ENCODE measurements at regions not wholly inside any gene's neighbourhood (a gene's known extent, or its start where the extent isn't known, plus 50 kb on each side); places are given as distances from the start of the nearest gene placed in this dataset.
A peak's percentile ranks its signal among the peaks of the same experiment; 100 is the strongest.

DNA sequence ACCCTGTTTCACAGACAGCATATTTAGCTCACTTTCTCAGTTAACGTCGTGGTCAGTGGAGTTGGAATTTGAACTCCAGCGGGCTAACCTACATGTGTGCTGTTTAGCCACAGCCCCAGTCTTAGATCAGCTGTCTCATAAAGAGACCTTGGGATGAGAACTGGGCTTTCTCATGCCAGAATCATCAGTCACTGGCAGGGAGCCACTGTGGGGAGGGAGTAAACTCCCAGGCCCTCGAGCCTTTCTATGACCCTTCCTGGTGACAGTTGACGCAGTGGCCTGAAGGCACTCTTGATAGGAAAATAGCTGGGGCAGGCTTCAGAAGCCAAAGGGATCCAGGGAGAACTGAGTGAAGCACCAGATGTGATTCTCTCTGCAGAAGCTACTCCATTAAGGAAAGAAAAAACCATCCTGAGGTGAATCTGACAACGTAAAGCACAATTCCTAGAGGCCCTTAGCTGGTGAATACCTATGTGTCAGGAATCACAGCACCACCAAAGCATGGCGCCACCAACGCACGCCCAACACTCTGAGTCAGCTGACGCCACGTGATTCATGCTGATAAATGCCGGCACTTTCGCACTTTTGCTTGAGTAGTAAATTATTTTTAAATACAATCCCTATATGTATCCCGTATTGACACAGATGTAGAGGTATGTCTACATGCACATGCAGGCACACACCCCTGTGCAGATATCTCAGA lies 279.6 kb upstream of the TMEM132C start:
- intact Hi-C loops (cut with micrococcal nuclease; ENCODE audit: unreplicated experiment) (no loop called here), in situ Hi-C loops (cut with MboI) (no loop called here)
- Histone ChIP-seq H3K4me2 (ENCODE audit: control insufficient read depth, insufficient read depth) (no peak overlapping the region), H2AFZ (ENCODE audit: control insufficient read depth, low read depth, low read length) (no peak overlapping the region), H3K27ac (ENCODE audit: control insufficient read depth, insufficient read depth) (no peak overlapping the region), H3K79me2 (ENCODE audit: control insufficient read depth, insufficient read depth, low read length) (no peaks in the 10 kb centered on the region), H3K27me3 (replicated peaks in 1 of 2; ENCODE audit: control insufficient read depth in 2 of 2, insufficient read depth in 2 of 2, low read length in 1 of 2) (no peaks in the 10 kb centered on the region), H3K9me3 (replicated peaks; ENCODE audit: control insufficient read depth, insufficient read depth, low read length) (no peaks in the 10 kb centered on the region; the same call in 2 of the 3 replicates), H3K9ac (ENCODE audit: control insufficient read depth, insufficient read depth, low read length) (no peak overlapping the region), H3K36me3 (ENCODE audit: control insufficient read depth in 2 of 2, insufficient read depth in 2 of 2, low read length in 1 of 2) (no peaks in the 10 kb centered on the region), H3K4me3 (no peak overlapping the region), H4K20me1 (ENCODE audit: control insufficient read depth, insufficient read depth) (no peaks in the 10 kb centered on the region), H3K4me1 (ENCODE audit: control insufficient read depth, insufficient read depth, low read length) (no peaks in the 10 kb centered on the region)
- FAIRE-seq (no peak), DNase-seq (ENCODE audit: low read depth, low spot score) (no peak), ATAC-seq (no peak)
- SMC1A ChIA-PET (ENCODE audit: uncharacterized antibody, unreplicated experiment) = no interaction called here
- BruUV-seq (replicated peaks) = no TSS peak
- POLR2A ChIA-PET = no interaction called here
- CTCF ChIA-PET = no interaction called here
- TF ChIP-seq RFX5 (IDR thresholded peaks at IDR 0.05; ENCODE audit: low read depth, low read length) = peak; percentile 51; the same call in 1 of the 2 replicates
- no peak for TF ChIP-seq BCL11A (IDR thresholded peaks at IDR 0.05; ENCODE audit: low read depth, low read length)
- RAD21 ChIA-PET (ENCODE audit: unreplicated experiment) = no interaction called here
- 33% methylated on average over 14 of the region's 14 CpGs for WGBS (ENCODE audit: insufficient coverage, insufficient replicate concordance, low lambda C conversion rate, missing lambda C conversion rate)

DNA sequence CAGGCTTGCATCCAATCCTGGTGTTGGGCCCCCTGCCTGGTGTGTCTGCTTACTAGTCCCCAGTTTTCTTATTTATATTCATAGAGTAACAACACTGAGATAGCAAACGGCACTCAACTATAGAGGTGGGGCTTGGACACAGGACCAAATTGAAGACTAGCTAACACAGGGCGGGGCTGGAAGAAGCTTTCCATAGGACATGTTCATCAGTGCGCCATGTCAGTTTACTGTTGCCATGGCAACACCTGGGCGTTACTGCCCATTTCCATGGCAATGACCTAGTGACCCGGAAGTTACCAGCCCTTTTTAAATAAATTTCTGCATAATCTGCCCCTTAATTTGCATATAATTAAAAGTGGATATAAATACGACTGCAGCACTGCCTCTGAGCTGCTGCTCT lies 275.5 kb upstream of the TMEM132C start:
- Histone ChIP-seq H3K9ac (ENCODE audit: control insufficient read depth, insufficient read depth, low read length) (no peak overlapping the region), H3K4me2 (ENCODE audit: control insufficient read depth, insufficient read depth) (no peak overlapping the region), H3K9me3 (replicated peaks; ENCODE audit: control insufficient read depth, insufficient read depth, low read length) (no peaks in the 10 kb centered on the region; the same call in 2 of the 3 replicates), H3K4me3 (no peak overlapping the region), H3K4me1 (ENCODE audit: control insufficient read depth, insufficient read depth, low read length) (no peaks in the 10 kb centered on the region), H2AFZ (ENCODE audit: control insufficient read depth, low read depth, low read length) (no peak overlapping the region), H3K79me2 (ENCODE audit: control insufficient read depth, insufficient read depth, low read length) (no peaks in the 10 kb centered on the region), H3K27ac (ENCODE audit: control insufficient read depth, insufficient read depth) (no peak overlapping the region), H4K20me1 (ENCODE audit: control insufficient read depth, insufficient read depth) (no peaks in the 10 kb centered on the region), H3K27me3 (replicated peaks in 1 of 2; ENCODE audit: control insufficient read depth in 2 of 2, insufficient read depth in 2 of 2, low read length in 1 of 2) (no peaks in the 10 kb centered on the region), H3K36me3 (ENCODE audit: control insufficient read depth in 2 of 2, insufficient read depth in 2 of 2, low read length in 1 of 2) (no peaks in the 10 kb centered on the region)
- in situ Hi-C loops (cut with MboI) (no loop called here), intact Hi-C loops (cut with micrococcal nuclease; ENCODE audit: unreplicated experiment) (no loop called here)
- BruUV-seq (replicated peaks) = no TSS peak
- ATAC-seq (no peak), DNase-seq (ENCODE audit: low read depth, low spot score) (no peak), FAIRE-seq (no peak)
- CTCF ChIA-PET = no interaction called here
- WGBS (ENCODE audit: insufficient coverage, insufficient replicate concordance, low lambda C conversion rate, missing lambda C conversion rate) = 32% methylated on average over 6 of the region's 6 CpGs
- SMC1A ChIA-PET (ENCODE audit: uncharacterized antibody, unreplicated experiment) = interaction anchor here (1.0 kb wide), 1 partner anchor 14 kb away, joined by 3 read pairs; no protein-coding TSS in a partner anchor
- RAD21 ChIA-PET (ENCODE audit: unreplicated experiment) = no interaction called here
- POLR2A ChIA-PET = no interaction called here
- TF ChIP-seq, protein P1, sequence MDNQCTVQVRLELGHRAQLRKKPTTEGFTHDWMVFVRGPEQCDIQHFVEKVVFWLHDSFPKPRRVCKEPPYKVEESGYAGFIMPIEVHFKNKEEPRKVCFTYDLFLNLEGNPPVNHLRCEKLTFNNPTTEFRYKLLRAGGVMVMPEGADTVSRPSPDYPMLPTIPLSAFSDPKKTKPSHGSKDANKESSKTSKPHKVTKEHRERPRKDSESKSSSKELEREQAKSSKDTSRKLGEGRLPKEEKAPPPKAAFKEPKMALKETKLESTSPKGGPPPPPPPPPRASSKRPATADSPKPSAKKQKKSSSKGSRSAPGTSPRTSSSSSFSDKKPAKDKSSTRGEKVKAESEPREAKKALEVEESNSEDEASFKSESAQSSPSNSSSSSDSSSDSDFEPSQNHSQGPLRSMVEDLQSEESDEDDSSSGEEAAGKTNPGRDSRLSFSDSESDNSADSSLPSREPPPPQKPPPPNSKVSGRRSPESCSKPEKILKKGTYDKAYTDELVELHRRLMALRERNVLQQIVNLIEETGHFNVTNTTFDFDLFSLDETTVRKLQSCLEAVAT (IDR thresholded peaks at IDR 0.05) = no peak
- TF ChIP-seq TBL1XR1 (IDR thresholded peaks at IDR 0.05; ENCODE audit: low read depth, low read length) (no peak), KDM1A (IDR thresholded peaks at IDR 0.05; ENCODE audit: borderline replicate concordance) (no peak), POLR2AphosphoS2 (IDR thresholded peaks at IDR 0.05; ENCODE audit: low read depth, low read length) (no peak), STAT3 (IDR thresholded peaks at IDR 0.05; ENCODE audit: low read depth, low read length) (no peak), SMARCA5 (IDR thresholded peaks at IDR 0.05) (no peak), NRF1 (conservative IDR thresholded peaks at IDR 0.05; ENCODE audit: low read depth, low read length) (no peak), CREB1 (IDR thresholded peaks at IDR 0.05; ENCODE audit: low read depth) (no peak), PML (IDR thresholded peaks at IDR 0.05; ENCODE audit: low read length) (no peak), CHD4 (IDR thresholded peaks at IDR 0.05) (no peak)
- TF ChIP-seq, protein P2, sequence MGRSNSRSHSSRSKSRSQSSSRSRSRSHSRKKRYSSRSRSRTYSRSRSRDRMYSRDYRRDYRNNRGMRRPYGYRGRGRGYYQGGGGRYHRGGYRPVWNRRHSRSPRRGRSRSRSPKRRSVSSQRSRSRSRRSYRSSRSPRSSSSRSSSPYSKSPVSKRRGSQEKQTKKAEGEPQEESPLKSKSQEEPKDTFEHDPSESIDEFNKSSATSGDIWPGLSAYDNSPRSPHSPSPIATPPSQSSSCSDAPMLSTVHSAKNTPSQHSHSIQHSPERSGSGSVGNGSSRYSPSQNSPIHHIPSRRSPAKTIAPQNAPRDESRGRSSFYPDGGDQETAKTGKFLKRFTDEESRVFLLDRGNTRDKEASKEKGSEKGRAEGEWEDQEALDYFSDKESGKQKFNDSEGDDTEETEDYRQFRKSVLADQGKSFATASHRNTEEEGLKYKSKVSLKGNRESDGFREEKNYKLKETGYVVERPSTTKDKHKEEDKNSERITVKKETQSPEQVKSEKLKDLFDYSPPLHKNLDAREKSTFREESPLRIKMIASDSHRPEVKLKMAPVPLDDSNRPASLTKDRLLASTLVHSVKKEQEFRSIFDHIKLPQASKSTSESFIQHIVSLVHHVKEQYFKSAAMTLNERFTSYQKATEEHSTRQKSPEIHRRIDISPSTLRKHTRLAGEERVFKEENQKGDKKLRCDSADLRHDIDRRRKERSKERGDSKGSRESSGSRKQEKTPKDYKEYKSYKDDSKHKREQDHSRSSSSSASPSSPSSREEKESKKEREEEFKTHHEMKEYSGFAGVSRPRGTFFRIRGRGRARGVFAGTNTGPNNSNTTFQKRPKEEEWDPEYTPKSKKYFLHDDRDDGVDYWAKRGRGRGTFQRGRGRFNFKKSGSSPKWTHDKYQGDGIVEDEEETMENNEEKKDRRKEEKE (IDR thresholded peaks at IDR 0.05) = no peak
- TF ChIP-seq, protein P3, sequence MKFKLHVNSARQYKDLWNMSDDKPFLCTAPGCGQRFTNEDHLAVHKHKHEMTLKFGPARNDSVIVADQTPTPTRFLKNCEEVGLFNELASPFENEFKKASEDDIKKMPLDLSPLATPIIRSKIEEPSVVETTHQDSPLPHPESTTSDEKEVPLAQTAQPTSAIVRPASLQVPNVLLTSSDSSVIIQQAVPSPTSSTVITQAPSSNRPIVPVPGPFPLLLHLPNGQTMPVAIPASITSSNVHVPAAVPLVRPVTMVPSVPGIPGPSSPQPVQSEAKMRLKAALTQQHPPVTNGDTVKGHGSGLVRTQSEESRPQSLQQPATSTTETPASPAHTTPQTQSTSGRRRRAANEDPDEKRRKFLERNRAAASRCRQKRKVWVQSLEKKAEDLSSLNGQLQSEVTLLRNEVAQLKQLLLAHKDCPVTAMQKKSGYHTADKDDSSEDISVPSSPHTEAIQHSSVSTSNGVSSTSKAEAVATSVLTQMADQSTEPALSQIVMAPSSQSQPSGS (IDR thresholded peaks at IDR 0.05; ENCODE audit: low read length) = no peak
